Esophagus muscularis mucosa (tissue), 3 donors: ENCODE measurements at regions not wholly inside any gene's neighbourhood (a gene's known extent, or its start where the extent isn't known, plus 50 kb on each side); places are given as distances from the start of the nearest gene placed in this dataset.

ENCODE experiments used
- POLR2A ChIP-seq: fragments of 450-650 bp; IDR thresholded peaks from one replicate; pipeline ENCODE4 v1.6.1; 2017; ENCODE audit warnings: antibody characterized with exemption, moderate library complexity, mild to moderate bottlenecking, low read depth
- TF ChIP-seq, protein P1 (sequence below), 3 experiments: fragments of 200-600 bp in 2 of 3; fragments of 450-650 bp in 1 of 3; sonication (generic) in 2 of 3; IDR thresholded peaks; one replicate each; pipeline ENCODE4 v1.5.1; 2017 to 2019; ENCODE audit warnings: antibody characterized with exemption in 3 of 3, mild to moderate bottlenecking in 2 of 3, moderate library complexity in 1 of 3

DNA sequence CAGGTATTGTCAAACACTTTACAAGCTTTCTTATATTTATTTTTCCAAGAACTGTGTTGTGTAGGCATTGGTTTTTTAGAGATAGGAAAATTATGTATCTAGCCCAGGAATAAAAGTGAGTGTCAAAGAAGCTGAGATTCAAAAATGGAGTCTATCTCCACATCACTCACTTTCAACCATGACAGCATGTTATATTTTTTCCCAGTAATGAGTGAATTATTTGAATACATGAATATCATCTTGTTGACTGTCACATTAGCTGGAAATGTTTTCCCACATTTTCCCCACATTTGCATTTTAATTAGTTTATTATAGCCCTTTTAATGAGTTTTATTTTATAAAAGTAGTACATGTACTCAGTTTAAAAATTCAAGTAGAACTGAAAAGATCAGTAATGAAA, 693.7 kb downstream of the PCDH18 start:
- TF ChIP-seq, protein P1, sequence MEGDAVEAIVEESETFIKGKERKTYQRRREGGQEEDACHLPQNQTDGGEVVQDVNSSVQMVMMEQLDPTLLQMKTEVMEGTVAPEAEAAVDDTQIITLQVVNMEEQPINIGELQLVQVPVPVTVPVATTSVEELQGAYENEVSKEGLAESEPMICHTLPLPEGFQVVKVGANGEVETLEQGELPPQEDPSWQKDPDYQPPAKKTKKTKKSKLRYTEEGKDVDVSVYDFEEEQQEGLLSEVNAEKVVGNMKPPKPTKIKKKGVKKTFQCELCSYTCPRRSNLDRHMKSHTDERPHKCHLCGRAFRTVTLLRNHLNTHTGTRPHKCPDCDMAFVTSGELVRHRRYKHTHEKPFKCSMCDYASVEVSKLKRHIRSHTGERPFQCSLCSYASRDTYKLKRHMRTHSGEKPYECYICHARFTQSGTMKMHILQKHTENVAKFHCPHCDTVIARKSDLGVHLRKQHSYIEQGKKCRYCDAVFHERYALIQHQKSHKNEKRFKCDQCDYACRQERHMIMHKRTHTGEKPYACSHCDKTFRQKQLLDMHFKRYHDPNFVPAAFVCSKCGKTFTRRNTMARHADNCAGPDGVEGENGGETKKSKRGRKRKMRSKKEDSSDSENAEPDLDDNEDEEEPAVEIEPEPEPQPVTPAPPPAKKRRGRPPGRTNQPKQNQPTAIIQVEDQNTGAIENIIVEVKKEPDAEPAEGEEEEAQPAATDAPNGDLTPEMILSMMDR (IDR thresholded peaks at IDR 0.05): no peak
- TF ChIP-seq POLR2A: no peak
